CD4-positive, alpha-beta T cell treated with Interleukin-6 at 100 ng/mL for 8 hours (primary cell): ENCODE measurements at regions not wholly inside any gene's neighbourhood (a gene's known extent, or its start where the extent isn't known, plus 50 kb on each side); places are given as distances from the start of the nearest gene placed in this dataset.

Experiments
- DNase-seq: peaks from one replicate; pipeline ENCODE4 v3.0.0-alpha.2; 2020; ENCODE audit warnings: mixed read lengths, low spot score

DNA sequence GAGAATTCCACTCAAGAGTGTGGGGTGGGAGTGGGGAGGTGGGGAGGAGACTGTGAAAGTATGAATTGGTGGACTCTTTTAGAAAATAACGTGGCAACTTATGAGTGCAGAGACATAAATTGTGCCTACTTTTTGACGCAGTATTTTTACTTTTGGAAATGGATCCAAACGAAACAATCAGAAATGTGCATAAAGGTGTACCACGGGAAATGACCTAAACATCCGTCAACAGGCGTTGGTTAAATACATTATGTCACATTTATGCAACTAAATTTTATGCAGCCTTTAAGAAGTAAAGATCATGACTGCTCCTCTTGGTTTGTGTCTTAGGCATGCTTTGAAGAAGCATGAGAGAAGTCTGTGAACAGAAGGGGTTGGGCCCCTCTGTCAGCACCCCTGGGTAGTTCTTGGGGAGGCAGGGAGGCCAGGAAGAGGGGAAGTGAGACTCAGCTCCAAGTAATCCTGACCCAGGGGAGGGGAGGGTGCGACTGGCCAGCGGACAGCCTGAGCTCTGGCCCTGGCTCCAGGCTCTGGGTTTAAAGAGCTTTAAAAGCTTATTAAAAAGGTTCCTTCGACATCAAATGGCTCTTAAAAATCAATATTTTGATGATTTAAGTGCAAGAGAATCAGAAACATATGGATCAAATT, 126.4 kb upstream of the HAAO start:
- no peak for DNase-seq

DNA sequence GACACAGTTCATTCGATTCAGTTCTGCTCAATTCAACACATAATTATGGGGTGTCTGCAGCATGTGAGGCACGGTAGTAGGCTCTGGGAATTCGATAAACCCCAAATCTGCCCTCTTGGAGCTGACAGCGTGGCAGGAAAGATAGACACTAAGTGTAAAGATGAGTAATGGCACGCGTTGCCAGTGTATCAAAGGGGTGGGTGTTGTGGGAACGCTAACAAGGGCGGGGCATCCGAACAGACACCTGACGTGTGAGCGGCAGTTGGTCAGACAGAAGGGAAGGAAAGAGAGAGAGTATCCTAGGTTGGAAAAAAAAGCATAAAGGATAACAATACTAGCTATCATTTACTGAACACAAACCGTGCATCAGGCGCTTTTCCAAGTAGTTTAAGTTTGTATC, 125.7 kb upstream of the HAAO start:
- no peak for DNase-seq

DNA sequence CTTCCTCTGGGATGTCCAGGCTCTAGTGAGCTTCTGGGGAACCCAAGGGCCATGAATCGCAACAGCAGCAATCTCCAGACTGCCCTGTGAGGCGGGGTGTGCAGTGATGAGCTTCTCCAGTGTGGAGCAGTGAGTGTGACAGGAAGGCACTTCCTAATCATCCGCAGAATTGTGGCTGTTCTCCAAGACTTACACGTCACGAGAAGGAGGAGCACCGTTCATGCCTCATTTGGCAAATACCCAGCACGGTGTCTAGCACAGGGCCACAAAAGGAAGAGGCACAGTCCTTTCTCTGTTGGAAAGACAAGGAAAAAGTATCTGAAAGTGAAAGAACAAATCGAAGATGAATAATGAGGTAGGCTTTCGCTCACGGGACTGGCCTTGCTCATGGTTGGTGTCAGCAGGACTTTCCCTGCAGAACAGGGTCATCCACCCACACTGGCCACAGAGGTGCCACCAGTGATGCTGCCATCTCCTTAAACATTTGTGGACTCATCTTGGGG, 125.1 kb upstream of the HAAO start:
- DNase-seq, result no peak

DNA sequence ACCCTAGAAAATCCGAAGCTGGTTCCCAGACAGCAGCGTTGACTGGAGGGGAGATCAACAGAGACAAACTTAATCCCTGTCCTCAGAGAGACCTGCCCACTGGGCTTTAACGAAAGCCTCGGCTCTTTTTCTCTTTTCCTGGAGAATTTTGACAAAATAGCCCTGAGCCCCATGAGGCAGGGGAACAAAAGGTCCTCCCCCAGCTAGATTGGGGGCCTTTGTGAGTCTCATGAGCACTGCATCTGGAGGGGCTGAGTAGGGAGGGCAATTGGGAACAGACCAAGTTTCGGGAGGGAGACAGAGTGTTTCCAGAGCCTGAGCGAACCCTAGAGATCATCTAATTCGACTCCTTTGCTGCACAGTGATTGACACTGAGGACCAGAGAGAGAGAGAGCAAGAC, 123.9 kb upstream of the HAAO start:
- DNase-seq, result no peak

DNA sequence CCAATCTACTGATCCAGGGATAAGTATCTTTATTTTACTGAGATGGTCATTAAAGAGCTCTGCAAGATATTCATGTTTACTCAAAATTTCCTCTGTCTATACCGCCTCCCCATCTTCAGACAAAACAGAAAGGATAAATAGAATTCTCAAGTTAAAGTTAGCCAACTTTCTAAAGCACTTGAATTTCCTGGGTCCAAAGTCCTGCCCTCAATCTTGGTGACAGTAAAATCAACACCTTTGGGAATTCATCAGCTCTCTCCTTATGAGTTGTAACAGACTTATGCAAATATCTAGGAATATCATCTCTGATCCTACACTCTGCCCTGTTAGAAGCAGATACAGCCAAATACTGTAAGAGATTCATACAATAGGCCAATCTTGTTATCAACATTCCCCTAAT, 122.5 kb upstream of the HAAO start:
- DNase-seq, result no peak

DNA sequence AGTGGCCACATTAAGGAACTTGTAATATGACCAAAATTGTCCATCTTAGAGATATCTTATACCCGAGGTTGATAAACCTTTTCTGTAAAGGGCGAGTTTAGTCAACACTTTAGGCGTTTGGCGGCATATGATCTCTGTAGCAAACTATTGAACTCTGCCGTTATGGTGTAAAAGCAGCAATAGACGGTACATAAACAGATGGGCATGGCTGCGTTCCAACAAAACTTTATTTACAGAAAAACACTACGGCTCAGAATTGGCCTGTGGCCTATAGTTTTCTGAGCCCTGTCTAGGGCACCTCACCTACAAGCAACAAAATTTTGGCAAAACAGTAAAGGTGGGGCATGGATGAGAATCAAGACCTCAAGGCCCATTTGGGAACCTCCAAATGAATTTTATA, 121.9 kb upstream of the HAAO start:
- DNase-seq, result no peak

DNA sequence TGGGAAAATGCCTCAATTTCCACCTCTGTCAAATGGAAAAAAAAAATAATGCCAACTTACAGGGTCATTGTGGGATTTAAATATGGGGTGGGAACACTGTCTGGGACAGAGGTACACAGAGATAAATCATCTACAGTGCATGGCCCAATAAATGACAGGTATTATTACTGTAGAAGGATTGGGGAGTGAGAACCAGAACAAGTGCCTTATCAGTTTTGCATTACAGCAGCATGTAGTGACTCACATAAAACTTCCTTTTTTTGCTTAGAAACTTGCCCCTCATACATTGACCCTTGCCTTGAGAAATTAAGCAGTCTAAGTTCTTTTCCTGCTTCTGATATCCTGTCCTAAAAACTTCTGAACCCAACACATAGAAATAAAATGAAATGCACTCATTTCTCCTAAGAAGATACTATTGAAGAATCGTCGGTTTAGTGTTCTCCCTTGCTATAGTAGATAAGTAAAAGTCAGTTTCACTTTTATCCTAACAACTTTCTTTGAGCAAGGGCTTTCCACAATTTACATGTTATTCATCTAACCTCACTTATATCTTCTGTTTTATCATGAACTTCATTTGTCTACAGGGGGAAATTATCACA, 121.0 kb upstream of the HAAO start:
- no peak for DNase-seq

DNA sequence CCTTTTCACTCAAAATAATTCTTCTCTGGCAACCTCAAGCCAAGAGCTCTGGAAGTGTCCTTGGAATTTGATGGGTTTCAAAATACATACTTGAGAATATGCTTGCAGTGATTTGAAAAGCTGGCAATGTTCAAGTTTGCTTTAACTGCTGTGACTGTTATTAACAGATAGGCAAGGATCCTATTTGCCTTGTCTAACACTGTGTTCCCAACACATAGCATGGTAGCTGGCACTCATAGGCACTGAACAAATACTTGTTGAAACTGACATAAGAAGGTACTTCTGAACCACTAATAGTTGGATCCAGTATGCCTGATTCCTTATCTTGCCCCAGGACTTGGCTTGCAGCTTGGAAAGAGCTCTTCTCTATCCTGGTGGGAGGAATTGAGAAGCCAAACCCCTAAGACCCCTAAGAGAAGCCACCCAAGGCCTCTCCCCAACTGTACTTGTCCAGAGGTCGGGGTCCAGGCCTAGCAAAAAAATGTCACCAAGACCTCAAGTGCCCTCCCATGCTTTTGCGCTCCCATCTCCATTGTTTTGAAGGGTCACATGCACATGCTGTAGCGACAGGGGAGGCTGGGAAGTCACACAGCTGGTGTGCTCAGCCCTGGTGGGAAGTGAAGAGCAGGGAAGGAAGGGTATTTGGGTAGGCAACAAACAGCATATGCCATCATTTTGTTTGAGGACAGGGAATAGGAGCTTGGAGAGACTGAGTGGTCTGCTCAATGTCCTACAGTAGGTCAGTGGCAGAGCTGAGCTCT, 118.4 kb upstream of the HAAO start:
- DNase-seq, result no peak

DNA sequence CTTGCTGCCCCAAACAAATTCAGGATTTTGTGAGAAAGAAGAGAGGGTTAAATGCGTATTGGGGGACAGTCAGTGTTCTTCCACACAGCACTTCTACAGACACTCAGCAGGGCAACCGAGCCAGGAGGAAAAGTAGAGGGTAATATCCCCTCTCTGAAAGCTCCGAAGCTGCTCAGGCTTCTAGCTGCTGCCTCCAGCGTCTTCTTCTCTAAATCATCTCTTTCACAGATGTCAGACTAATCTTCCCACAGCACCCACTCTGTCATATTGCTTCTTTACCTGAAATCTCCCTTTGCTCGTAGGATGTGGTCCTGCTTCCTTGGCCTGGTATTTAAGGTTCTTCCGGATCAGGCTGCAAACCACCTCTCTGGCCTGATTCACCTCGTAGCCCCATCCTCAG, 117.6 kb upstream of the HAAO start:
- DNase-seq, result no peak

DNA sequence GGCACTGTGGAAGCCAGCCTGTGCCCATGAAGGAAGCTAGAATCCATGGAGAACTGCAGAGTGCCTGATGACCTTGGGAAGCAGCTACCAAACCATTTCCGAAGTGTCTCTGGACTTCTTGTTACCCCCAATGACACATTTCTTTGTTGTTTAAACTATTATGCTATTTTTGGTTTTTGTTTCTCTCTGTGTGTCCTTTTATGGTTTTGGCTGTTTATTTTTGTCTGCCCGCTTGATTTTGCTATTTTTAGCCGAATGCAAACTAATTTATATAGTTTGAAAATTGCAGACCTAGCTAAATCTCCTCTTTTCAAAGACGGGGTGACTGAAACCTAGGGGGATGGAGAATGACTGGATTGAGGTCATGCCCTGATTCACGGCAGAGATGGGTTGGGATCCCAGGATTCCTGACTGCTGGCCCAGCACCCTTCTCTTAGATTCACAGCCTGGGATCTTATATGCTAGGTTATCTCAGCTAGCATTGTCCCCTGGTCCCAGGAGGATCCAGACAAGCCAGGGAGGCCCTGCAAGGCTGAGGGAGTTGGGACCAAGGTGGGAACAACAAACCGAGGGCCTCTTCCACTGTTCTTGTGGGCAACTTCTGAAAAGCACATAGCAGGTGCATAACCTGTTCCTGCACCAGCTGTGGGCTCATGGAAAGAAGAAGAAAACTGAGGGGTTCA, 116.3 kb upstream of the HAAO start:
- no peak for DNase-seq

DNA sequence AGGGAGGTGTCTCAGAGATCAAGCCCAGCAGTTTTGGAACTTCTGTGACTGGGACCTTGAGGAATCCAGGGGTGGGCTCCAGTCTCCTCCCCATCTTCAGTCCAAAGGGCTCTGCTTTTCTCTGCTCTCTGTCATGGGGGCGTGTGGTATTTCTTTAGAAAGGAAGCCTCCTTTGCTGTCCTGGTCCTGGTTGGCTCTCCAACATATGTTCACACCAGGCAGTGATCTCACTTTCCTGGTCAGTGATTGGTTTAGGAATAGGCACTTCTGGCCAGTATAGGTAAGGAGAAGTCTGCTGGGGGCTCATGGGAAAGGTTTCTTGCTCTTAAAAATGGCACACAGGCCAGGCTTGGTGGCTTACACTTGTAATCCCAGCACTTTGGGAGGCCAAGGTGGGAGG, 115.5 kb upstream of the HAAO start:
- no peak for DNase-seq

DNA sequence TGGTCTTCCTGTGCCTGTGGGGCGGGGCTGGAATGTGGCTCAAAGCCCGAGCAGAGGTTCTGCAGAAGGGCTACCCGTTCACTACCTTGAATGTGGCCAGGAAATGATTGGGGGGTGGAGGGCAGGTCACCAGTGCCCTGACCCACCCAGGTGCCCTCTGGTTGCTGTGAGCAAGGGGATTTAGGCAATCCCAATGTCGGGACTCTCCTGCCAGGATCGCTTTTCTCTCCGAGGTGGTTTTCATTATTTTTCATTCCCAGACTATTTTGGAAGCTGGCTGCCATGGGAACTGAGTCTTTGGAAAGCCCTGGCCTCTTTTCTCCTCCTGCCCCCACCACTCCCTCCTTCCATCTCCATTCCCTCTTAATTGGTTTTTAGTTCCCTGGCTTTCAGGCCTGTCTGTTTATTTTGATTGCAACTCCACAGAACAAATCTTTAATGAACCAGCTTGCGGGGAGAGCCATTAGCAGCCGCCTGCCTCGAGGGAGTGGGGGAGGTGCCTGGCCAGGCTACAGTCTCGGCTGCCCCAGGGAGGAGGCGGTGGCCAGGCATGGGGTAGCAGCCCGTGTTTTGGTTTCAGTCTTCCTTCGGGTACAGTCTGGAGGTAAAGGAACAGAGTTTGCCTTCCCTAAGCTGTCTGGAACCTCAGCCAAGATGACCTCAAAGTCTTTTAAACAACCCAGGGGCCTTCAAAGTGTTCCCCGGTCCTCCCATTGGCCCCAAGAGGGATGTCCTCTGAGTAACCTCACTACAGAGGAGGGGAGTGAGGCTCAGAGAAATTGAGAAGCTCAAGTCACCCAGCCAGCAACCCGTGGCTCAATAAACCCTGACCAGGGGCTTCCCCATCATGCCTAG, 114.4 kb upstream of the HAAO start:
- DNase-seq, result no peak

DNA sequence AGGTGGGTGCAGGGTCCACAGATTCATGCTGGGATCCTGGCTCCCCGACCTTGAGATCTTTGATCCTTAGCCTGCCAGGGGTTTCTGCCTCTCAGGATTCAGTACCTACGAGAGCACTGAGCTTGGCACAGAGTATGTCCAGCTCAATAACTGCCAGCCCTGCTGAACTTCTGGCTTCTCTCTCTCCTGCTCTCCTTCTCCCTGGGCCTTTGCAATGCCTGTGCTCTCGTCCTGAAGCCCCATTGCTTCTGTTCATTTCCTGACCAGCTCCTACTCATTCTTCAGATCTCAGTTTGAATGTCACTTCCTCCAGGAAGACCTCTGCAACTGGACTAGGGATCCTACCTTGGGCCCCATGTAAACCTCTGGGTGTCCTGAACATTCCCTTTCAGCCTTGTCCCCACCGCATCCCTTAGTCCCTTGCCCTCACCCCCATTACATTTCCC, 113.8 kb upstream of the HAAO start:
- DNase-seq, result no peak

DNA sequence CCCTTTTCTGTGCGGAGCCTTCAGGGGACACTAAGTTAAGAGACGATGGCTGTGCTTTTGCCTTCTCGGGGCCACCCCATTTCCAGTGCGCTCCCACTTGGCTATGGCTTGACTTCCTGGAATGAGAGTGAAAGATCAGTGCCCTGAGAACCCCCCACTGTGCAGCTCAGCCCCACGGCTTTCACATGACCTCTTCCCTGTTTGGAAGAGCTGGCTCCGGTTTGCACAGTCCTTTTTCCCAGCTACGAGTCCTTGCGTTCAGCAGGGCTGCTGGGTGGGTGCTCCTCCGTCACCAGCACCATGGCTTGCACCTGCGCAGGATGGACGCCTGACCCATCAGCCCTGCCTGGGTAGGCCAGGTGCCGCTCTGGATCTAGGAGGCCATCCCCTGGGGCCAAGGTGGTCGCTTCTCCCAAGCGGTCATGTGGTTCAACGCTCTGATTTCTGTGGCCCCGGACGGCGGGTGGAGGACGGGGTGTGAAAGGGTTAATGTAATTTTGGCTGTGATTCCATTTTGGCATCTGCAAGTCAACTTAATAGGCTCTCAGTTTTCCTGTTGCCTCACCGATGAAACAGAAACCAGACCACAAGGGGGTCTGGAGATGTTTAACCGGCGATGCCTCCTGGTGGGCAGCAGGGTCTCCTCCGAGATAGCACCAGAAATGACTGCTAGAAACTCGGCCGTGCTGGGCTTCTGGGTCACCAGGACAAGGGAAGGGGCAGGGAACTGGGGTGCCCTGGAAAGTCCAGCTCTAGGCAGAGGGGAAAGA, 113.1 kb upstream of the HAAO start:
- DNase-seq, result no peak

DNA sequence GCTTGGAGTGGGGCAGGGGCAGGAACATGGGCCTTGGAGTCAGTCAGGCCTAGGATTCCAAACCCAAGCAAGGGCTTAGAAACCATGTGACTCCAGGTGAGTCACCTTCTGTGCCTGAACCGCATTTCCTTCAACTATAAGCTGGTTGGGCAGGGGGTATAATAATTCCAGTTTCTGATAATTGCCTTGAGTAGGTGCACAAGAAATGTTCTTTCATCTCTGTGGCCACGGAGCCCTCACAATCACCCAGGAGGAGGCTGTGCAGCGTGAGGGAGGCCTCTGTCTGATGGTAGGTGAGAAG, 112.1 kb upstream of the HAAO start:
- no peak for DNase-seq

DNA sequence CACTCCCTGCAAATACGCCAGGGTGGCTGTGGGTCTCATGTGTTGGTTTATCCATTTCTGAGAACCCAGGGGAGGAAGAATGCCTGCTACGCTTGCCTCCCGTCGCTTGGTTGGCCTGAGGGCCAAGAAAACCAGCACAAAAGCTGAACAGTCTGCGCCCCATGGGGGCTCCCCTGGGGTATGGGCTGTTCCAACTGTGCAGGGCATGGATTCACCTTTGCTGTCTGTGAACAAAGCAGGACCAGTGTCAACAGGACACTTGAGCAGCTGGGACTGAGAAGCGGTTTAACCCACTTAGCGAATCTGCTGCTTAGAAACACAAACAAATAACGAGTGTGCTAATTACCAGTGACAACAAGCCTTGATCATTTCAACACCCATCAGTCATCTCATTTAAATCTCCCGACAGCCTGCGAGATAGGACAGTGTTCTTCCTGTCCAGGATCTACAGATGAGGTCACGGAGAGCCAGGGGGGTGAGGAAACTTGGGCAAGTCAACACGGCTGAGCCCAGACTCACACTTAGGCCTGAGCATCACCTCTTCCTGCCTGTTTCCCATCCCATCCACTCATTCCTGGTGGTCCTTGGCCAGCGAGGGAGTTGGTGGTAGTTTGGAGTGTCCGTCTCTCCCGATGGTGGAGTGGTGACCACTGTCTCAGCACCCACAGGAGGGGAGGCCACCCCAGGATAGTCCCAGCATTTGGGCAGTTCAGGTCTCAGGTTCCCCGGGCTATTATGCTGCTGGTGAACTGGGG, 111.6 kb upstream of the HAAO start:
- no peak for DNase-seq

DNA sequence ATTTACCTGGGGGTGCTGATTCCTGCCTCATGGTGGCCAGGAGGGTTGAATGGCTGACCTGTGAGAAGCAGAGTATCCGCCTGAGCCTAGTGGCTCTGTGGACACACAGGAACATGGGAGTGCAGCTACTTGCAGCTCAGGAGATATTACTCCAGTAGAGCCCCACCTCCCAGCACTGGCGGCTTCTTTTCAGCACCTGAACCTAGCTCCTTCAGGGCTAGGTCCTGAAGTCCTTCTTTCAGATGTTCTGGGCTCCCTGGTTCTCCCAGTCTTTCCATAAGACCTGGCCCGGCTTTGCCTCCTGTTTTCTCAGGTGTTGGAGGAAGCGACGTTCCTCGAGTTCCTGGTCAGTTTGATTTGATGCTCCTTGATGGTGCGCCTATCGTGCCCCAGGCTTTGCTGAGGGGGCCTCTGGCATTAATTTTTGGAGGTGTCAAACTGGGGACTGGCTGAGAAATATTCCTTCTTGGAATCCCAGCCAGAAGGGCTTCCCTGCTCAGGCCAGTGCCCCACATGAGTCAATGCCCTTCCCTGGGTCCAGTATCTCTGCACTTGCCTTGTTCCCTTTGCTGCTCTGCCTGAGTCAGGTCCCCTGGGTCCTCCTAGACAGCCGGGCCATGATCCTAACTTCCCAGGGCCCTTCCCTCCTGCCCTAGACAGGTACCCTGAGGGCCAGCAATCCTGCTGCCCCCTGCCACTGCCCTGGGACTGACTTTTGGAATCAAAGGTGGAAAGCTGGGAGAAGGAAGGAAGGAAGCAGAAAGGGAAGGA, 110.7 kb upstream of the HAAO start:
- DNase-seq, result no peak

DNA sequence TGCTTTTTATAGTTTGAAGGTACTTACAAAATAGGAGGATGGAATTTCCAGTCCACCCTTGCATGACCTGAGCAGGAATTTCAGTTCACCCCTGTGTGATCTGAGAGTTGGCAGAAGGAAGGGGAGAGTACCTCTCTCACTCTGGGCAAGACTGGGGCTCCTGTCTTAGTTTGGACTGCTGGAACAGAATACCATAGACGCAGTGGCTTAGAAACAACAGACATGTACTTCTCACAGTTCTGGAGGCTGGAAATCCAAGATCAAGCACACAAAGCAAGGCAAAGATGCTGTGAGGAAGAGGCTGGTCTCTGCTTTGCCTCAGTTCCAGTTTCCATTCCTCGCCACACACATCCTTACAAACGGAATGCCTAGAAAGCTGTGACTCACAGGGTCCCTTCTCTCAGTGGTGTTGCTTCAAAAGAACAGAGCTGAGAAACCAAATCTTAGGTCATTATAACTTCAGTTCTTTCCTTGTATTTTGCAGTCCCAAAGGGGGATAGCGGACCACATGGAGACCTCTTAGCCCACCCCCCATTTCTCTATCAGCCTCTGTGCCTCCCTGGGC, 108.8 kb upstream of the HAAO start:
- DNase-seq, result no peak

DNA sequence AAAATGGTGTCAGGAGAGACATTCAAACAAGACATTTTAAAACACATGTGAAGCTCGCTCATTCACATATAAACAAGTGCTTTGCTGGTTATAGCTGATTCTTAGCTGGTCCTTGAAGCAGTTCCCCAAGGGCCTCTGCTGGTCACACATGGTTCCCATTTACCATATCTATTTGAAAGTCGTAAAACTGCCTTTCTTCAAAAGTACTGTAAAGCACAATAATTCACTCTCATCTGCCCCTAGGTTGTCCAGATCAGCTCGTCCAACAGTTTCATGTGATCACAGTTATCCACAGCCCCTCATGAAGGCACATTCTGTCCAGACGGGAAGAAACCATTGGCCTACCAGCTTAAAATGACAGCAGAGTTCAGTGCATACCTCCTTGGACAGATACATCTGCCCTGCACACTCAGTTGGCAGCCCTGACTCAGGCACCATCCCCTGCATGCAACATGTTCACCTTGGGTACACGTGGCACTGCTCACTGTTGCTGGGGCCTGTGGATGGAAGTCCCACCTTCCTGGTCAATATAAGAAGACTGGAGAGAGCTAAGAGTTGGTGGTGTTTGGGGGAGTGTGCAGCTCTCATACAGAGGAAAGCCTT, 108.0 kb upstream of the HAAO start:
- DNase-seq, result no peak
